ENCODE measurements at regions not wholly inside any gene's neighbourhood (a gene's known extent, or its start where the extent isn't known, plus 50 kb on each side); places are given as distances from the start of the nearest gene placed in this dataset.

- TF ChIP-seq CTCF (IDR thresholded peaks at IDR 0.05) (no peak), POLR2AphosphoS5 (IDR thresholded peaks at IDR 0.05) (no peak), POLR2A (IDR thresholded peaks at IDR 0.05) (no peak)
Measured at GRCh38 chr6:3970097-3970496, 108.8 kb downstream of the FAM217A start.
